Naive thymus-derived CD8-positive, alpha-beta T cell (primary cell): ENCODE measurements at regions not wholly inside any gene's neighbourhood (a gene's known extent, or its start where the extent isn't known, plus 50 kb on each side); places are given as distances from the start of the nearest gene placed in this dataset.

Experiments
- ATAC-seq, 2 donors: fragments of 150-1000 bp; cut with Tn5 transposase in 1 of 2; sonication (Bioruptor Pico), chemical (Tn5 transposase) in 1 of 2; 1 replicate in 1 of 2; 2 replicates in 1 of 2; pipeline ENCODE4 v1.10.0; 2021; ENCODE audit warnings: mild to moderate bottlenecking in 2 of 2, moderate library complexity in 2 of 2
- POLR2A ChIA-PET: fragments of 350-600 bp; sonication (Branson Sonifier 250); formaldehyde crosslinking; loops from one replicate; lab custom pipeline; 2021; ENCODE audit warnings: antibody characterized with exemption; lab: Charles Lee
- DNase-seq, 10 donors: peaks; one replicate each; pipeline versions ENCODE4 v3.0.0 to v3.0.0-alpha.2; 2020 to 2022
- H3K27ac Mint-ChIP-seq, 10 donors: one replicate each; pipeline ENCODE4 v1.8.0; 2020 to 2022; ENCODE audit warnings: mild to moderate bottlenecking in 10 of 10, mixed read lengths in 10 of 10, moderate library complexity in 4 of 10, inconsistent platforms in 1 of 10
- H3K27me3 Mint-ChIP-seq, 5 donors: one replicate each; pipeline ENCODE4 v1.8.0; 2021 to 2022; ENCODE audit warnings: mixed read lengths in 5 of 5
- H3K36me3 Mint-ChIP-seq, 3 donors: one replicate each; pipeline ENCODE4 v1.8.0; 2020 to 2022; ENCODE audit warnings: mixed read lengths in 3 of 3, mild to moderate bottlenecking in 2 of 3, inconsistent platforms in 1 of 3
- H3K4me1 Mint-ChIP-seq, 4 donors: one replicate each; pipeline ENCODE4 v1.8.0; 2021 to 2022; ENCODE audit warnings: mixed read lengths in 4 of 4
- H3K4me3 Mint-ChIP-seq, 10 donors: one replicate each; pipeline ENCODE4 v1.8.0; 2020 to 2022; ENCODE audit warnings: mild to moderate bottlenecking in 10 of 10, mixed read lengths in 10 of 10, moderate library complexity in 6 of 10, inconsistent platforms in 1 of 10
- H3K9me3 Mint-ChIP-seq, 9 donors: one replicate each; pipeline ENCODE4 v1.8.0; 2020 to 2022; ENCODE audit warnings: mixed read lengths in 9 of 9, mild to moderate bottlenecking in 3 of 9, inconsistent platforms in 1 of 9, moderate library complexity in 1 of 9

GRCh38 chr19:30701178-30701577 is 329.0 kb downstream of the ZNF536 start:
- DNase-seq (no peak), ATAC-seq (no peak)
- no peak overlapping the region for H3K27ac Mint-ChIP-seq
- POLR2A ChIA-PET, result no interaction called here
- no peaks in the 10 kb centered on the region for H3K36me3 Mint-ChIP-seq
- H3K9me3 Mint-ChIP-seq, result no peaks in the 10 kb centered on the region
- H3K27me3 Mint-ChIP-seq, result peaks cover 0 to 26% (median 6%) of the 10 kb centered on the region in 5 donors
- H3K4me3 Mint-ChIP-seq, result no peak overlapping the region
- no peaks in the 10 kb centered on the region for H3K4me1 Mint-ChIP-seq

- POLR2A ChIA-PET, result no interaction called here
- H3K4me3 Mint-ChIP-seq, result no peak overlapping the region
- peaks cover 3 to 26% (median 11%) of the 10 kb centered on the region in 5 donors for H3K27me3 Mint-ChIP-seq
- no peaks in the 10 kb centered on the region for H3K4me1 Mint-ChIP-seq
- no peak for DNase-seq
- H3K27ac Mint-ChIP-seq, result peak overlapping the region in 1 of 10 donors; percentile 71
- no peaks in the 10 kb centered on the region for H3K9me3 Mint-ChIP-seq
- ATAC-seq, result no peak
- H3K36me3 Mint-ChIP-seq, result no peaks in the 10 kb centered on the region
Observed at GRCh38 chr19:30699871-30700280, 327.7 kb downstream of the ZNF536 start.

- POLR2A ChIA-PET, result no interaction called here
- Mint-ChIP-seq H3K27ac (no peak overlapping the region), H3K4me3 (no peak overlapping the region), H3K4me1 (peaks cover 6 to 15% (median 7%) of the 10 kb centered on the region in 4 donors), H3K9me3 (peaks cover 0 to 2% (median 0%) of the 10 kb centered on the region in 9 donors), H3K36me3 (no peaks in the 10 kb centered on the region), H3K27me3 (peaks cover 17 to 41% (median 26%) of the 10 kb centered on the region in 5 donors)
- no peak for DNase-seq
- no peak for ATAC-seq
Observed at GRCh38 chr19:30696514-30696913, 324.3 kb downstream of the ZNF536 start.

- ATAC-seq (no peak), DNase-seq (no peak)
- no peak overlapping the region for H3K4me3 Mint-ChIP-seq
- H3K9me3 Mint-ChIP-seq, result peaks cover 0 to 2% (median 0%) of the 10 kb centered on the region in 9 donors
- POLR2A ChIA-PET, result no interaction called here
- no peak overlapping the region for H3K27ac Mint-ChIP-seq
- H3K27me3 Mint-ChIP-seq, result peaks cover 25 to 51% (median 37%) of the 10 kb centered on the region in 5 donors
- no peaks in the 10 kb centered on the region for H3K36me3 Mint-ChIP-seq
- peaks cover 6 to 17% (median 8%) of the 10 kb centered on the region in 4 donors for H3K4me1 Mint-ChIP-seq
Observed at GRCh38 chr19:30695171-30695875, 323.1 kb downstream of the ZNF536 start.

- H3K4me1 Mint-ChIP-seq, result peaks cover 6 to 17% (median 8%) of the 10 kb centered on the region in 4 donors
- DNase-seq (no peak), ATAC-seq (no peak)
- peaks cover 30 to 61% (median 43%) of the 10 kb centered on the region in 5 donors for H3K27me3 Mint-ChIP-seq
- POLR2A ChIA-PET, result no interaction called here
- no peaks in the 10 kb centered on the region for H3K36me3 Mint-ChIP-seq
- H3K27ac Mint-ChIP-seq, result no peak overlapping the region
- peaks cover 0 to 2% (median 0%) of the 10 kb centered on the region in 9 donors for H3K9me3 Mint-ChIP-seq
- H3K4me3 Mint-ChIP-seq, result no peak overlapping the region
Observed at GRCh38 chr19:30694156-30694755, 322.1 kb downstream of the ZNF536 start.

- no peak overlapping the region for H3K27ac Mint-ChIP-seq
- H3K4me1 Mint-ChIP-seq, result peaks cover 6 to 17% (median 8%) of the 10 kb centered on the region in 4 donors
- no peak overlapping the region for H3K4me3 Mint-ChIP-seq
- peaks cover 0 to 2% (median 0%) of the 10 kb centered on the region in 9 donors for H3K9me3 Mint-ChIP-seq
- H3K27me3 Mint-ChIP-seq, result peaks cover 28 to 74% (median 51%) of the 10 kb centered on the region in 5 donors
- no peaks in the 10 kb centered on the region for H3K36me3 Mint-ChIP-seq
- no peak for ATAC-seq
- POLR2A ChIA-PET, result no interaction called here
- no peak for DNase-seq
Observed at GRCh38 chr19:30692879-30693503, 320.8 kb downstream of the ZNF536 start.

GRCh38 chr19:30692181-30692811 is 320.1 kb downstream of the ZNF536 start:
- POLR2A ChIA-PET, result no interaction called here
- no peaks in the 10 kb centered on the region for H3K36me3 Mint-ChIP-seq
- peaks cover 6 to 17% (median 8%) of the 10 kb centered on the region in 4 donors for H3K4me1 Mint-ChIP-seq
- DNase-seq, result no peak
- peaks cover 30 to 81% (median 54%) of the 10 kb centered on the region in 5 donors for H3K27me3 Mint-ChIP-seq
- no peak for ATAC-seq
- H3K9me3 Mint-ChIP-seq, result peaks cover 0 to 2% (median 0%) of the 10 kb centered on the region in 9 donors
- peak overlapping the region in 2 of 10 donors; percentile 17 to 23 for H3K4me3 Mint-ChIP-seq
- H3K27ac Mint-ChIP-seq, result no peak overlapping the region

- no peaks in the 10 kb centered on the region for H3K36me3 Mint-ChIP-seq
- DNase-seq (no peak), ATAC-seq (no peak)
- H3K4me1 Mint-ChIP-seq, result peaks cover 6 to 17% (median 8%) of the 10 kb centered on the region in 4 donors
- H3K4me3 Mint-ChIP-seq, result no peak overlapping the region
- H3K9me3 Mint-ChIP-seq, result peaks cover 0 to 2% (median 0%) of the 10 kb centered on the region in 9 donors
- POLR2A ChIA-PET, result no interaction called here
- peaks cover 31 to 86% (median 55%) of the 10 kb centered on the region in 5 donors for H3K27me3 Mint-ChIP-seq
- no peak overlapping the region for H3K27ac Mint-ChIP-seq
Observed at GRCh38 chr19:30691819-30692166, 319.6 kb downstream of the ZNF536 start.

- Mint-ChIP-seq H3K4me3 (no peak overlapping the region), H3K4me1 (peaks cover 6 to 17% (median 8%) of the 10 kb centered on the region in 4 donors), H3K27me3 (peaks cover 31 to 92% (median 52%) of the 10 kb centered on the region in 5 donors), H3K27ac (no peak overlapping the region), H3K36me3 (no peaks in the 10 kb centered on the region), H3K9me3 (peaks cover 0 to 2% (median 0%) of the 10 kb centered on the region in 9 donors)
- ATAC-seq (no peak), DNase-seq (no peak)
- POLR2A ChIA-PET, result no interaction called here
Observed at GRCh38 chr19:30690935-30691818, 319.0 kb downstream of the ZNF536 start.

- Mint-ChIP-seq H3K9me3 (peaks cover 0 to 2% (median 0%) of the 10 kb centered on the region in 9 donors), H3K27ac (no peak overlapping the region), H3K27me3 (peaks cover 34 to 99% (median 54%) of the 10 kb centered on the region in 5 donors), H3K4me3 (no peak overlapping the region), H3K36me3 (no peaks in the 10 kb centered on the region), H3K4me1 (peaks cover 6 to 17% (median 8%) of the 10 kb centered on the region in 4 donors)
- POLR2A ChIA-PET, result no interaction called here
- no peak for DNase-seq
- no peak for ATAC-seq
Observed at GRCh38 chr19:30690525-30690924, 318.3 kb downstream of the ZNF536 start.

- Mint-ChIP-seq H3K36me3 (no peaks in the 10 kb centered on the region), H3K9me3 (peaks cover 0 to 4% (median 0%) of the 10 kb centered on the region in 9 donors), H3K27me3 (peaks cover 33 to 100% (median 55%) of the 10 kb centered on the region in 5 donors), H3K4me3 (no peak overlapping the region), H3K4me1 (peaks cover 5 to 17% (median 8%) of the 10 kb centered on the region in 4 donors), H3K27ac (no peak overlapping the region)
- POLR2A ChIA-PET, result no interaction called here
- no peak for DNase-seq
- no peak for ATAC-seq
Observed at GRCh38 chr19:30689474-30689873, 317.3 kb downstream of the ZNF536 start.

- POLR2A ChIA-PET, result no interaction called here
- H3K27me3 Mint-ChIP-seq, result peaks cover 35 to 100% (median 57%) of the 10 kb centered on the region in 5 donors
Observed at GRCh38 chr19:30688696-30689095, 316.5 kb downstream of the ZNF536 start.

More at GRCh38 chr19:30688696-30689095, 316.5 kb downstream of the ZNF536 start:
- H3K4me1 Mint-ChIP-seq, result peaks cover 5 to 17% (median 6%) of the 10 kb centered on the region in 4 donors
- no peak overlapping the region for H3K4me3 Mint-ChIP-seq
- H3K9me3 Mint-ChIP-seq, result peaks cover 0 to 4% (median 0%) of the 10 kb centered on the region in 9 donors
- H3K27ac Mint-ChIP-seq, result no peak overlapping the region
- ATAC-seq (no peak), DNase-seq (no peak)
- H3K36me3 Mint-ChIP-seq, result no peaks in the 10 kb centered on the region
